ENCODE measurements at regions not wholly inside any gene's neighbourhood (a gene's known extent, or its start where the extent isn't known, plus 50 kb on each side); places are given as distances from the start of the nearest gene placed in this dataset.
"Not testable (repeated sequence)": the region's sequence is repeated elsewhere in the genome, so short reads cannot be mapped to it uniquely, and the experiment has no call there.

GRCh38 chr10:71014021-71014805 lies 125.8 kb upstream of the PCBD1 start:
- Histone ChIP-seq H3K4me1 (ENCODE audit: control insufficient read depth in 5 of 5, insufficient read depth in 5 of 5, low read length in 5 of 5) (no peaks in the 10 kb centered on the region), H3K27ac (ENCODE audit: low read depth, low read length) (no peak overlapping the region), H3K9ac (ENCODE audit: low read length in 5 of 5) (no peak overlapping the region), H3K4me3 (ENCODE audit: low read depth in 1 of 5, low read length in 5 of 5) (no peak overlapping the region), H3K27me3 (ENCODE audit: control insufficient read depth in 5 of 5, insufficient read depth in 4 of 5, low read length in 5 of 5) (peaks cover 4 to 17% (median 12%) of the 10 kb centered on the region in 5 donors), H3K36me3 (ENCODE audit: control insufficient read depth in 5 of 5, insufficient read depth in 5 of 5, low read length in 5 of 5) (no peaks in the 10 kb centered on the region), H3K9me3 (ENCODE audit: control insufficient read depth in 5 of 5, low read length in 5 of 5) (no peaks in the 10 kb centered on the region)

GRCh38 chr10:71015674-71016073 lies 127.3 kb upstream of the PCBD1 start:
- Histone ChIP-seq H3K36me3 (ENCODE audit: control insufficient read depth in 5 of 5, insufficient read depth in 5 of 5, low read length in 5 of 5) (no peaks in the 10 kb centered on the region), H3K9ac (ENCODE audit: low read length in 5 of 5) (no peak overlapping the region), H3K4me1 (ENCODE audit: control insufficient read depth in 5 of 5, insufficient read depth in 5 of 5, low read length in 5 of 5) (no peaks in the 10 kb centered on the region), H3K9me3 (ENCODE audit: control insufficient read depth in 5 of 5, low read length in 5 of 5) (no peaks in the 10 kb centered on the region), H3K4me3 (ENCODE audit: low read depth in 1 of 5, low read length in 5 of 5) (no peak overlapping the region), H3K27ac (ENCODE audit: low read depth, low read length) (no peak overlapping the region), H3K27me3 (ENCODE audit: control insufficient read depth in 5 of 5, insufficient read depth in 4 of 5, low read length in 5 of 5) (peaks cover 0 to 14% (median 9%) of the 10 kb centered on the region in 5 donors)

- H3K9me3 ChIP-seq (ENCODE audit: control insufficient read depth in 5 of 5, low read length in 5 of 5): peaks cover 0 to 11% (median 7%) of the 10 kb centered on the region in 5 donors
- not testable (repeated sequence) for H3K27ac ChIP-seq (ENCODE audit: low read depth, low read length); H3K36me3 ChIP-seq (ENCODE audit: control insufficient read depth in 5 of 5, insufficient read depth in 5 of 5, low read length in 5 of 5); H3K9ac ChIP-seq (ENCODE audit: low read length in 5 of 5); H3K4me3 ChIP-seq (ENCODE audit: low read depth in 1 of 5, low read length in 5 of 5); H3K4me1 ChIP-seq (ENCODE audit: control insufficient read depth in 5 of 5, insufficient read depth in 5 of 5, low read length in 5 of 5); H3K27me3 ChIP-seq (ENCODE audit: control insufficient read depth in 5 of 5, insufficient read depth in 4 of 5, low read length in 5 of 5)
These were observed 131.7 kb upstream of the PCBD1 start for GRCh38 chr10:71020061-71020460.

GRCh38 chr10:71021402-71021801 lies 133.0 kb upstream of the PCBD1 start:
- H3K9ac ChIP-seq (ENCODE audit: low read length in 5 of 5): no peak overlapping the region
- no peaks in the 10 kb centered on the region for H3K36me3 ChIP-seq (ENCODE audit: control insufficient read depth in 5 of 5, insufficient read depth in 5 of 5, low read length in 5 of 5)
- peaks cover 0 to 11% (median 7%) of the 10 kb centered on the region in 5 donors for H3K9me3 ChIP-seq (ENCODE audit: control insufficient read depth in 5 of 5, low read length in 5 of 5)
- H3K4me3 ChIP-seq (ENCODE audit: low read depth in 1 of 5, low read length in 5 of 5): peak overlapping the region in 1 of 5 donors; percentile 22
- H3K27me3 ChIP-seq (ENCODE audit: control insufficient read depth in 5 of 5, insufficient read depth in 4 of 5, low read length in 5 of 5): peaks cover 0 to 3% (median 0%) of the 10 kb centered on the region in 5 donors
- no peaks in the 10 kb centered on the region for H3K4me1 ChIP-seq (ENCODE audit: control insufficient read depth in 5 of 5, insufficient read depth in 5 of 5, low read length in 5 of 5)
- no peak overlapping the region for H3K27ac ChIP-seq (ENCODE audit: low read depth, low read length)

- H3K4me1 ChIP-seq (ENCODE audit: control insufficient read depth in 5 of 5, insufficient read depth in 5 of 5, low read length in 5 of 5): no peaks in the 10 kb centered on the region
- no peak overlapping the region for H3K27ac ChIP-seq (ENCODE audit: low read depth, low read length)
- H3K9me3 ChIP-seq (ENCODE audit: control insufficient read depth in 5 of 5, low read length in 5 of 5): peaks cover 0 to 11% (median 7%) of the 10 kb centered on the region in 5 donors
- no peaks in the 10 kb centered on the region for H3K36me3 ChIP-seq (ENCODE audit: control insufficient read depth in 5 of 5, insufficient read depth in 5 of 5, low read length in 5 of 5)
- no peak overlapping the region for H3K4me3 ChIP-seq (ENCODE audit: low read depth in 1 of 5, low read length in 5 of 5)
- H3K9ac ChIP-seq (ENCODE audit: low read length in 5 of 5): no peak overlapping the region
- peaks cover 0 to 9% (median 0%) of the 10 kb centered on the region in 5 donors for H3K27me3 ChIP-seq (ENCODE audit: control insufficient read depth in 5 of 5, insufficient read depth in 4 of 5, low read length in 5 of 5)
These were observed 135.4 kb upstream of the PCBD1 start for GRCh38 chr10:71023704-71024283.

GRCh38 chr10:71024490-71024889 lies 136.1 kb upstream of the PCBD1 start:
- Histone ChIP-seq H3K9ac (ENCODE audit: low read length in 5 of 5) (no peak overlapping the region), H3K4me1 (ENCODE audit: control insufficient read depth in 5 of 5, insufficient read depth in 5 of 5, low read length in 5 of 5) (no peaks in the 10 kb centered on the region), H3K4me3 (ENCODE audit: low read depth in 1 of 5, low read length in 5 of 5) (no peak overlapping the region), H3K9me3 (ENCODE audit: control insufficient read depth in 5 of 5, low read length in 5 of 5) (peaks cover 0 to 11% (median 7%) of the 10 kb centered on the region in 5 donors), H3K27me3 (ENCODE audit: control insufficient read depth in 5 of 5, insufficient read depth in 4 of 5, low read length in 5 of 5) (peaks cover 0 to 12% (median 0%) of the 10 kb centered on the region in 5 donors), H3K36me3 (ENCODE audit: control insufficient read depth in 5 of 5, insufficient read depth in 5 of 5, low read length in 5 of 5) (no peaks in the 10 kb centered on the region), H3K27ac (ENCODE audit: low read depth, low read length) (no peak overlapping the region)

- Histone ChIP-seq H3K27me3 (ENCODE audit: control insufficient read depth in 5 of 5, insufficient read depth in 4 of 5, low read length in 5 of 5) (peaks cover 0 to 12% (median 2%) of the 10 kb centered on the region in 5 donors), H3K4me1 (ENCODE audit: control insufficient read depth in 5 of 5, insufficient read depth in 5 of 5, low read length in 5 of 5) (no peaks in the 10 kb centered on the region), H3K36me3 (ENCODE audit: control insufficient read depth in 5 of 5, insufficient read depth in 5 of 5, low read length in 5 of 5) (no peaks in the 10 kb centered on the region), H3K4me3 (ENCODE audit: low read depth in 1 of 5, low read length in 5 of 5) (no peak overlapping the region), H3K9ac (ENCODE audit: low read length in 5 of 5) (no peak overlapping the region), H3K27ac (ENCODE audit: low read depth, low read length) (no peak overlapping the region), H3K9me3 (ENCODE audit: control insufficient read depth in 5 of 5, low read length in 5 of 5) (peaks cover 0 to 11% (median 7%) of the 10 kb centered on the region in 5 donors)
These were observed 137.2 kb upstream of the PCBD1 start for GRCh38 chr10:71025535-71025934.

GRCh38 chr10:71028066-71028465 lies 139.7 kb upstream of the PCBD1 start:
- Histone ChIP-seq H3K27me3 (ENCODE audit: control insufficient read depth in 5 of 5, insufficient read depth in 4 of 5, low read length in 5 of 5) (peaks cover 0 to 12% (median 3%) of the 10 kb centered on the region in 5 donors), H3K9ac (ENCODE audit: low read length in 5 of 5) (no peak overlapping the region), H3K9me3 (ENCODE audit: control insufficient read depth in 5 of 5, low read length in 5 of 5) (no peaks in the 10 kb centered on the region), H3K36me3 (ENCODE audit: control insufficient read depth in 5 of 5, insufficient read depth in 5 of 5, low read length in 5 of 5) (no peaks in the 10 kb centered on the region), H3K4me3 (ENCODE audit: low read depth in 1 of 5, low read length in 5 of 5) (no peak overlapping the region), H3K27ac (ENCODE audit: low read depth, low read length) (no peak overlapping the region), H3K4me1 (ENCODE audit: control insufficient read depth in 5 of 5, insufficient read depth in 5 of 5, low read length in 5 of 5) (no peaks in the 10 kb centered on the region)

GRCh38 chr10:71029411-71029892 lies 141.1 kb upstream of the PCBD1 start:
- H3K9me3 ChIP-seq (ENCODE audit: control insufficient read depth in 5 of 5, low read length in 5 of 5): no peaks in the 10 kb centered on the region
- no peak overlapping the region for H3K9ac ChIP-seq (ENCODE audit: low read length in 5 of 5)
- H3K4me3 ChIP-seq (ENCODE audit: low read depth in 1 of 5, low read length in 5 of 5): no peak overlapping the region
- H3K36me3 ChIP-seq (ENCODE audit: control insufficient read depth in 5 of 5, insufficient read depth in 5 of 5, low read length in 5 of 5): no peaks in the 10 kb centered on the region
- no peak overlapping the region for H3K27ac ChIP-seq (ENCODE audit: low read depth, low read length)
- no peaks in the 10 kb centered on the region for H3K4me1 ChIP-seq (ENCODE audit: control insufficient read depth in 5 of 5, insufficient read depth in 5 of 5, low read length in 5 of 5)
- peaks cover 0 to 12% (median 3%) of the 10 kb centered on the region in 5 donors for H3K27me3 ChIP-seq (ENCODE audit: control insufficient read depth in 5 of 5, insufficient read depth in 4 of 5, low read length in 5 of 5)

- Histone ChIP-seq H3K4me1 (ENCODE audit: control insufficient read depth in 5 of 5, insufficient read depth in 5 of 5, low read length in 5 of 5) (no peaks in the 10 kb centered on the region), H3K9ac (ENCODE audit: low read length in 5 of 5) (no peak overlapping the region), H3K27ac (ENCODE audit: low read depth, low read length) (no peak overlapping the region), H3K27me3 (ENCODE audit: control insufficient read depth in 5 of 5, insufficient read depth in 4 of 5, low read length in 5 of 5) (peaks cover 0 to 12% (median 3%) of the 10 kb centered on the region in 5 donors), H3K9me3 (ENCODE audit: control insufficient read depth in 5 of 5, low read length in 5 of 5) (no peaks in the 10 kb centered on the region), H3K4me3 (ENCODE audit: low read depth in 1 of 5, low read length in 5 of 5) (no peak overlapping the region), H3K36me3 (ENCODE audit: control insufficient read depth in 5 of 5, insufficient read depth in 5 of 5, low read length in 5 of 5) (no peaks in the 10 kb centered on the region)
These were observed 141.5 kb upstream of the PCBD1 start for GRCh38 chr10:71029907-71030306.
